ENCODE measurements at regions not wholly inside any gene's neighbourhood (a gene's known extent, or its start where the extent isn't known, plus 50 kb on each side); places are given as distances from the start of the nearest gene placed in this dataset.

GRCh38 chr2:176852667-176853066 is 359.9 kb upstream of the HNRNPA3 start:
- Histone ChIP-seq H3K9me3 (ENCODE audit: control insufficient read depth, insufficient read depth, low read depth, low read length) (no peaks in the 10 kb centered on the region), H3K27ac (ENCODE audit: extremely low read depth, low read depth, low read length) (no peak overlapping the region), H3K4me1 (ENCODE audit: control insufficient read depth, insufficient read depth, low read length) (0 out of 2 replicates have a peak, but pooled peaks cover 5% of the 10 kb centered on the region), H3K4me3 (ENCODE audit: low read depth, low read length) (no peak overlapping the region), H3K36me3 (ENCODE audit: control insufficient read depth in 2 of 2, insufficient read depth in 1 of 2, low read length in 2 of 2) (no peaks in the 10 kb centered on the region)
- ChIA-PET CTCF (no interaction called here), POLR2A (no interaction called here)
- TF ChIP-seq, protein P1, sequence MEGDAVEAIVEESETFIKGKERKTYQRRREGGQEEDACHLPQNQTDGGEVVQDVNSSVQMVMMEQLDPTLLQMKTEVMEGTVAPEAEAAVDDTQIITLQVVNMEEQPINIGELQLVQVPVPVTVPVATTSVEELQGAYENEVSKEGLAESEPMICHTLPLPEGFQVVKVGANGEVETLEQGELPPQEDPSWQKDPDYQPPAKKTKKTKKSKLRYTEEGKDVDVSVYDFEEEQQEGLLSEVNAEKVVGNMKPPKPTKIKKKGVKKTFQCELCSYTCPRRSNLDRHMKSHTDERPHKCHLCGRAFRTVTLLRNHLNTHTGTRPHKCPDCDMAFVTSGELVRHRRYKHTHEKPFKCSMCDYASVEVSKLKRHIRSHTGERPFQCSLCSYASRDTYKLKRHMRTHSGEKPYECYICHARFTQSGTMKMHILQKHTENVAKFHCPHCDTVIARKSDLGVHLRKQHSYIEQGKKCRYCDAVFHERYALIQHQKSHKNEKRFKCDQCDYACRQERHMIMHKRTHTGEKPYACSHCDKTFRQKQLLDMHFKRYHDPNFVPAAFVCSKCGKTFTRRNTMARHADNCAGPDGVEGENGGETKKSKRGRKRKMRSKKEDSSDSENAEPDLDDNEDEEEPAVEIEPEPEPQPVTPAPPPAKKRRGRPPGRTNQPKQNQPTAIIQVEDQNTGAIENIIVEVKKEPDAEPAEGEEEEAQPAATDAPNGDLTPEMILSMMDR (tag by site-specific recombination; IDR thresholded peaks at IDR 0.05) = 0 out of 2 replicates have a peak, but pooled peaks have one; percentile 14
- TF ChIP-seq, protein P2, sequence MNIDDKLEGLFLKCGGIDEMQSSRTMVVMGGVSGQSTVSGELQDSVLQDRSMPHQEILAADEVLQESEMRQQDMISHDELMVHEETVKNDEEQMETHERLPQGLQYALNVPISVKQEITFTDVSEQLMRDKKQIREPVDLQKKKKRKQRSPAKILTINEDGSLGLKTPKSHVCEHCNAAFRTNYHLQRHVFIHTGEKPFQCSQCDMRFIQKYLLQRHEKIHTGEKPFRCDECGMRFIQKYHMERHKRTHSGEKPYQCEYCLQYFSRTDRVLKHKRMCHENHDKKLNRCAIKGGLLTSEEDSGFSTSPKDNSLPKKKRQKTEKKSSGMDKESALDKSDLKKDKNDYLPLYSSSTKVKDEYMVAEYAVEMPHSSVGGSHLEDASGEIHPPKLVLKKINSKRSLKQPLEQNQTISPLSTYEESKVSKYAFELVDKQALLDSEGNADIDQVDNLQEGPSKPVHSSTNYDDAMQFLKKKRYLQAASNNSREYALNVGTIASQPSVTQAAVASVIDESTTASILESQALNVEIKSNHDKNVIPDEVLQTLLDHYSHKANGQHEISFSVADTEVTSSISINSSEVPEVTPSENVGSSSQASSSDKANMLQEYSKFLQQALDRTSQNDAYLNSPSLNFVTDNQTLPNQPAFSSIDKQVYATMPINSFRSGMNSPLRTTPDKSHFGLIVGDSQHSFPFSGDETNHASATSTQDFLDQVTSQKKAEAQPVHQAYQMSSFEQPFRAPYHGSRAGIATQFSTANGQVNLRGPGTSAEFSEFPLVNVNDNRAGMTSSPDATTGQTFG (tag by site-specific recombination; IDR thresholded peaks at IDR 0.05; ENCODE audit: borderline replicate concordance) = no peak
- TF ChIP-seq ZFHX2 (tag by site-specific recombination; conservative IDR thresholded peaks at IDR 0.05) (no peak), ZNF175 (tag by site-specific recombination; IDR thresholded peaks at IDR 0.05) (no peak)

- ChIA-PET CTCF (interaction anchor here (0.5 to 1.2 kb wide), 3 partner anchors 204 to 1583 kb away, joined by 3 to 5 read pairs (median 4); no protein-coding TSS in a partner anchor), POLR2A (no interaction called here)
- Histone ChIP-seq H3K4me3 (ENCODE audit: low read depth, low read length) (no peak overlapping the region), H3K9me3 (ENCODE audit: control insufficient read depth, insufficient read depth, low read depth, low read length) (no peaks in the 10 kb centered on the region), H3K36me3 (ENCODE audit: control insufficient read depth in 2 of 2, insufficient read depth in 1 of 2, low read length in 2 of 2) (no peaks in the 10 kb centered on the region), H3K27ac (ENCODE audit: extremely low read depth, low read depth, low read length) (no peak overlapping the region), H3K4me1 (ENCODE audit: control insufficient read depth, insufficient read depth, low read length) (0 out of 2 replicates have a peak, but pooled peaks cover 5% of the 10 kb centered on the region)
- TF ChIP-seq FEZF1 (tag by site-specific recombination; IDR thresholded peaks at IDR 0.05) = no peak
- TF ChIP-seq ZNF23 (tag by site-specific recombination; IDR thresholded peaks at IDR 0.05; ENCODE audit: borderline replicate concordance) = no peak
- TF ChIP-seq ZNF585B (tag by site-specific recombination; IDR thresholded peaks at IDR 0.05) = no peak
- TF ChIP-seq ZNF560 (tag by site-specific recombination; IDR thresholded peaks at IDR 0.05; ENCODE audit: borderline replicate concordance) = no peak
- no peak for TF ChIP-seq KLF17 (tag by site-specific recombination; IDR thresholded peaks at IDR 0.05)
- no peak for TF ChIP-seq ZSCAN18 (tag by site-specific recombination; IDR thresholded peaks at IDR 0.05)
- no peak for TF ChIP-seq ZNF704 (tag by site-specific recombination; IDR thresholded peaks at IDR 0.05)
- 0 out of 2 replicates have a peak, but pooled peaks have one; percentile 38 for TF ChIP-seq SP7 (tag by site-specific recombination; IDR thresholded peaks at IDR 0.05)
These were observed 358.5 kb upstream of the HNRNPA3 start for GRCh38 chr2:176854062-176854461.

DNA sequence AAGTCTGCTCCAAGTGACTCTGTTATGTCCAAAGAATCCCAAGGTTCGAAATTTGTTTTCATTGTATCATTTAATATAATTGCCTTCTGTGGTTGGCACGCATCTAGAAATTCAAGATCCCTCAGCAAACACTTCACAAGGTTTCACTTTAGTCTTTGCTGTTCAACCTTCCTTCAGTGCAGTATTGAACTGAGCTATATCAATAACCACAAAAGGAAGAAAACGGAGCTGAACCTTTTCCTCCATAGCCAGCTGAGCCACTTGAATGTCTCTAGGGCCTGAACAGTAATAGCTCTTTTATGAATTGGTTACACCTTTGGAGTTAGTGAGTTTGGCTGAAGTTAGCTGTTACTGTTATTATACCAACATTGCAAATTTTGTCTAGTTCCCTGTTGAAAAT is 357.7 kb upstream of the HNRNPA3 start:
- ChIA-PET CTCF (interaction anchor here (1.2 kb wide), 1 partner anchor 293 kb away, joined by 5 read pairs; no protein-coding TSS in a partner anchor), POLR2A (no interaction called here)
- H3K4me3 ChIP-seq (ENCODE audit: low read depth, low read length) = no peak overlapping the region

More for the DNA sequence above, 357.7 kb upstream of the HNRNPA3 start:
- 0 out of 2 replicates have a peak, but pooled peaks cover 5% of the 10 kb centered on the region for H3K4me1 ChIP-seq (ENCODE audit: control insufficient read depth, insufficient read depth, low read length)
- no peaks in the 10 kb centered on the region for H3K36me3 ChIP-seq (ENCODE audit: control insufficient read depth in 2 of 2, insufficient read depth in 1 of 2, low read length in 2 of 2)
- no peaks in the 10 kb centered on the region for H3K9me3 ChIP-seq (ENCODE audit: control insufficient read depth, insufficient read depth, low read depth, low read length)
- no peak overlapping the region for H3K27ac ChIP-seq (ENCODE audit: extremely low read depth, low read depth, low read length)
- no peak for TF ChIP-seq ZNF155 (tag by site-specific recombination; IDR thresholded peaks at IDR 0.05)
- no peak for TF ChIP-seq ZNF596 (tag by site-specific recombination; IDR thresholded peaks at IDR 0.05)
- no peak for TF ChIP-seq ZNF488 (tag by site-specific recombination; IDR thresholded peaks at IDR 0.05)
- TF ChIP-seq, protein P3, sequence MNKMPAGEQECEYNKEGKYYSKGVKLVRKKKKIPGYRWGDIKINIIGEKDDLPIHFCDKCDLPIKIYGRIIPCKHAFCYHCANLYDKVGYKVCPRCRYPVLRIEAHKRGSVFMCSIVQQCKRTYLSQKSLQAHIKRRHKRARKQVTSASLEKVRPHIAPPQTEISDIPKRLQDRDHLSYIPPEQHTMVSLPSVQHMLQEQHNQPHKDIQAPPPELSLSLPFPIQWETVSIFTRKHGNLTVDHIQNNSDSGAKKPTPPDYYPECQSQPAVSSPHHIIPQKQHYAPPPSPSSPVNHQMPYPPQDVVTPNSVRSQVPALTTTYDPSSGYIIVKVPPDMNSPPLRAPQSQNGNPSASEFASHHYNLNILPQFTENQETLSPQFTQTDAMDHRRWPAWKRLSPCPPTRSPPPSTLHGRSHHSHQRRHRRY (tag by site-specific recombination; IDR thresholded peaks at IDR 0.05) = no peak
- no peak for TF ChIP-seq ZNF785 (tag by site-specific recombination; IDR thresholded peaks at IDR 0.05)
- TF ChIP-seq ZNF140 (tag by site-specific recombination; IDR thresholded peaks at IDR 0.05) = no peak
- no peak for TF ChIP-seq ZNF701 (tag by site-specific recombination; IDR thresholded peaks at IDR 0.05)
- TF ChIP-seq ZNF37A (tag by site-specific recombination; IDR thresholded peaks at IDR 0.05) = no peak
